ENCODE measurements at regions not wholly inside any gene's neighbourhood (a gene's known extent, or its start where the extent isn't known, plus 50 kb on each side); places are given as distances from the start of the nearest gene placed in this dataset.

DNA sequence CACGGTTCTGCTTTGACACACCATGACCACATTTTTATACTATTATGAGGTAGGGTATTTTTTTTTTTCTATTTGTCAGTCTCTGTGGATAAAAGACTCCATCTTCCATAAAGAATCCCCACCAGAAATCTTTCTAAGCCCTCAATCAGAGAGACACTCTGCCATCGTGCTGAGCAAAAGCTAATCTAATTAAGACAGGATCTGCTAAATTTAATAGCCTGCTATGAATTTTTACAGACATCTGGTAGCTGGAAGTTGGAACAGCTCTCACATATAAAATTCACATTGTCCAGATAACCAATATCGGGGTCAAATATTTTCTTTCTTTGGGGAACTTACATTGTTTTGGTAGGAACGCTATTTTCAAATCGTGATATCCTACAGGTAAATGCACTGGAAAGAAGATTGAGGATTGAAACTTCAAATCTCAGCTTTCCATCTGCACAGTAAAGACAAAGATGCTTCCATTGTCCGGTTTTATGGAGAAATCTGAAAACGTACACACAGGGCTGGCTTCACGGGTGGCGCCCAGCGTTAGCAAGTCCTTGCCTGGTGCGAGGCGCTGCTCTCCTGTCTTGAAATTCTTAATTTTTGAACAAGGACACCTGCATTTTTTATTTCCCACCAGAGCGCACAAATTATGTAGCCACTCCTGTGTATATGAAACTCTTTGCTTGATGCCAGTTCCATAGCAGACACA, 573.8 kb upstream of the NOX3 start:
- no peak overlapping the region for H3K4me2 ChIP-seq (ENCODE audit: low read length)
- H3K9me3 ChIP-seq (ENCODE audit: control insufficient read depth, low read length), result no peaks in the 10 kb centered on the region
- no peak overlapping the region for H3K4me3 ChIP-seq (ENCODE audit: low read depth, low read length)
- no peak overlapping the region for H3K27ac ChIP-seq
- no peak overlapping the region for H2AFZ ChIP-seq
- no peaks in the 10 kb centered on the region for H3K27me3 ChIP-seq (ENCODE audit: control insufficient read depth, insufficient read depth, low read length)
- H3K4me1 ChIP-seq, result no peaks in the 10 kb centered on the region
- no peak overlapping the region for H3K9ac ChIP-seq
- H3K36me3 ChIP-seq (ENCODE audit: control insufficient read depth, insufficient read depth, low read length), result no peaks in the 10 kb centered on the region
- no peak for TF ChIP-seq CTCF (IDR thresholded peaks at IDR 0.05)
- H3K79me2 ChIP-seq, result no peaks in the 10 kb centered on the region

GRCh38 chr6:156028335-156029131, 572.9 kb upstream of the NOX3 start:
- Histone ChIP-seq H3K27me3 (ENCODE audit: control insufficient read depth, insufficient read depth, low read length) (no peaks in the 10 kb centered on the region), H3K9ac (no peak overlapping the region), H3K79me2 (no peaks in the 10 kb centered on the region), H3K9me3 (ENCODE audit: control insufficient read depth, low read length) (no peaks in the 10 kb centered on the region), H3K4me3 (ENCODE audit: low read depth, low read length) (no peak overlapping the region), H3K4me2 (ENCODE audit: low read length) (no peak overlapping the region), H3K36me3 (ENCODE audit: control insufficient read depth, insufficient read depth, low read length) (no peaks in the 10 kb centered on the region), H2AFZ (no peak overlapping the region), H3K4me1 (no peaks in the 10 kb centered on the region), H3K27ac (no peak overlapping the region)
- TF ChIP-seq CTCF (IDR thresholded peaks at IDR 0.05), result no peak

- Histone ChIP-seq H3K27ac (no peak overlapping the region), H3K9me3 (ENCODE audit: control insufficient read depth, low read length) (no peaks in the 10 kb centered on the region), H3K9ac (no peak overlapping the region), H3K36me3 (ENCODE audit: control insufficient read depth, insufficient read depth, low read length) (no peaks in the 10 kb centered on the region), H3K79me2 (no peaks in the 10 kb centered on the region), H3K4me2 (ENCODE audit: low read length) (no peak overlapping the region), H3K4me1 (no peaks in the 10 kb centered on the region), H3K4me3 (ENCODE audit: low read depth, low read length) (no peak overlapping the region), H2AFZ (no peak overlapping the region), H3K27me3 (ENCODE audit: control insufficient read depth, insufficient read depth, low read length) (no peaks in the 10 kb centered on the region)
- TF ChIP-seq CTCF (IDR thresholded peaks at IDR 0.05), result no peak
Observed at GRCh38 chr6:156027248-156027626, 571.6 kb upstream of the NOX3 start.

DNA sequence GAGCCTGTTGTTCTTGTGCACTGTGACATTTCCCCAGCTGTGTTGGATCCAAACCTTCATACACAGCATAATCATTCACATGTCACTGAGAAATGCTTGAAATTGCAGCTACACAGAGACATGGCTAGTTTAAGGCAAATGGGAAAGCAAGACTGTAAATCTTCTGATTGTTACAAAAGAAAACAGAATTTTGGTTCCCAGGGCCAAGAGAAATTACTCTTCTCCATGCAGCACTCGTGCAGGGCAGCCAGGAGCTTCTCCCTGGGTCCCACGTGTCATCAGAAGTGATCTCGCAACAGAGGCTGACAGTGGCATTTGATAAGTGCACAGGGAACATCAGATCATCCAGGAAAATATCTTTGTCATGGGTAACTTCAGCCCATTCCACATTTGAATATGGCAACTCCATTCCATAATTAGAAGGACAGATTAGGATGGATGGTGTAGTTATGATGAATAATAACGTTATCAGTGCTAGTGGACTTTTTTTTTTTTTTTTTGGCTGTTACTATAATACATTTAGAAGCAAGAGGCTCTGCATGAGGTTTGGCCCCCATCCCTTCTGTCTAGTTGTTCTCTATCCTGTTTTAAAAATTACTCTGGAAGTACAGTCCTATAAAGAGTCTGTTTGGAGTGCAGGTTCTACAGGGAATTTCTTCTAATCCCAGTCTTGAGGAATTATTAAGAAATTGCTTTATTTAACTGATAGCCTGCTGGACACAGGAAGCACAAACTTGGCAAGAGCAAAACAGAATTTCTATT, 571.0 kb upstream of the NOX3 start:
- no peaks in the 10 kb centered on the region for H3K4me1 ChIP-seq
- no peak overlapping the region for H3K9ac ChIP-seq
- H3K4me2 ChIP-seq (ENCODE audit: low read length), result no peak overlapping the region
- H3K36me3 ChIP-seq (ENCODE audit: control insufficient read depth, insufficient read depth, low read length), result no peaks in the 10 kb centered on the region
- TF ChIP-seq CTCF (IDR thresholded peaks at IDR 0.05), result no peak
- H3K4me3 ChIP-seq (ENCODE audit: low read depth, low read length), result no peak overlapping the region
- H3K9me3 ChIP-seq (ENCODE audit: control insufficient read depth, low read length), result no peaks in the 10 kb centered on the region
- H3K27me3 ChIP-seq (ENCODE audit: control insufficient read depth, insufficient read depth, low read length), result no peaks in the 10 kb centered on the region
- H2AFZ ChIP-seq, result no peak overlapping the region
- H3K79me2 ChIP-seq, result no peaks in the 10 kb centered on the region
- H3K27ac ChIP-seq, result no peak overlapping the region
